OCI-LY3 (cell line): ENCODE measurements at regions not wholly inside any gene's neighbourhood (a gene's known extent, or its start where the extent isn't known, plus 50 kb on each side); places are given as distances from the start of the nearest gene placed in this dataset.

ENCODE experiments used
- H2AFZ ChIP-seq: fragments of 200-600, 300-600 bp; shearing (Covaris generic); 2 replicates; pipeline ENCODE4 v1.6.0; 2014; ENCODE audit warnings: antibody characterized with exemption, low read depth, low read length
- H3K27ac ChIP-seq: fragments of 200-600, 300-600 bp; sonication (generic); 2 replicates; pipeline ENCODE4 v1.5.1; 2014; ENCODE audit warnings: mild to moderate bottlenecking, low read length, moderate library complexity, mixed read lengths
- H3K27me3 ChIP-seq: fragments of 200-600, 300-600 bp; sonication (generic); 2 replicates; pipeline ENCODE4 v1.6.1; 2014; ENCODE audit warnings: low read depth, low read length, mixed read lengths
- H3K36me3 ChIP-seq: fragments of 200-600, 300-600 bp; sonication (generic); replicated peaks from 2 replicates; pipeline ENCODE3; 2014; ENCODE audit warnings: low read depth, low read length, mixed read lengths
- H3K4me1 ChIP-seq: fragments of 300-600, 200-600 bp; sonication (generic); 2 replicates; pipeline ENCODE4 v1.6.1; 2014; ENCODE audit warnings: low read length, mixed read lengths
- H3K4me2 ChIP-seq: fragments of 200-600, 300-600 bp; sonication (generic); 2 replicates; pipeline ENCODE4 v1.6.1; 2014; ENCODE audit warnings: low read length, mixed read lengths
- H3K4me3 ChIP-seq: fragments of 300-600, 200-600 bp; sonication (generic); 2 replicates; pipeline ENCODE4 v1.5.1; 2014; ENCODE audit warnings: antibody characterized with exemption, mild to moderate bottlenecking, low read length, moderate library complexity
- H3K79me2 ChIP-seq: fragments of 300-600, 200-600 bp; shearing (Covaris generic); 2 replicates; pipeline ENCODE4 v1.6.1; 2014; ENCODE audit warnings: mild to moderate bottlenecking, low read length, mixed read lengths
- H3K9ac ChIP-seq: fragments of 300-600, 200-600 bp; shearing (Covaris generic); 2 replicates; pipeline ENCODE4 v1.6.0; 2014; ENCODE audit warnings: mild to moderate bottlenecking, low read length, moderate library complexity
- H3K9me3 ChIP-seq: fragments of 200-600, 300-600 bp; shearing (Covaris generic); 2 replicates; pipeline ENCODE4 v1.6.1; 2014; ENCODE audit warnings: low read length, mixed read lengths; ENCODE audit not compliant: insufficient read depth
- H4K20me1 ChIP-seq: fragments of 200-600, 300-600 bp; sonication (generic); 2 replicates; pipeline ENCODE4 v1.6.1; 2016; ENCODE audit warnings: low read length, mixed read lengths; ENCODE audit not compliant: insufficient read depth
- EZH2phosphoT487 ChIP-seq: fragments of 200-600 bp; shearing (Covaris generic); IDR thresholded peaks from 2 replicates; pipeline ENCODE4 v1.6.1; 2018; ENCODE audit warnings: antibody characterized with exemption, mixed run types, low read depth
- TF ChIP-seq, protein P1 (sequence below): fragments of 200-600, 300-600 bp; sonication (generic); IDR thresholded peaks from 2 replicates; pipeline ENCODE4 v1.5.1; 2014; ENCODE audit warnings: antibody characterized with exemption, low read length, low read depth

DNA sequence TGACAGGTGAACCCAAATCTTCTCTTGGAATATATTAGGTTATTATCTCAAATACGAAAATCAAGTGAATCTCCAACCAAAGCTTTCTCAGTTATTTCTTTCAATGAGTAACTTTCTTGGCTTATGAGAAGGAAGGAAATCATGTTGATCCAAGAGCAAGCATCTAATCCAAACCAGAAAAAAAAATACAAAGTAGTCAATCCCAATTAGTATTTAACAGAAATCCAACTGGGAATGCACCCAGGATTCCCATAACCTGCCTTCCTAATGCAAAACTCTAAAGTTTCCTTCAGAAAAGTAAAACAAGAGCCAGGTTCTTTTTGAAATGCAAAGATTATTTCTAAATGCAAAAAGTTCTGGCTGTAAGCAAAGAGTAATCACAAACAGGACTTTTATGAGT lies 289.3 kb downstream of the SHOX2 start:
- Histone ChIP-seq H2AFZ (no peak overlapping the region), H3K4me1 (no peaks in the 10 kb centered on the region), H3K36me3 (no peaks in the 10 kb centered on the region), H3K9ac (no peak overlapping the region), H3K27me3 (no peaks in the 10 kb centered on the region), H3K9me3 (no peaks in the 10 kb centered on the region), H4K20me1 (no peaks in the 10 kb centered on the region), H3K79me2 (no peaks in the 10 kb centered on the region), H3K27ac (no peak overlapping the region), H3K4me2 (no peak overlapping the region), H3K4me3 (no peak overlapping the region)
- no peak for TF ChIP-seq EZH2phosphoT487
- TF ChIP-seq, protein P1, sequence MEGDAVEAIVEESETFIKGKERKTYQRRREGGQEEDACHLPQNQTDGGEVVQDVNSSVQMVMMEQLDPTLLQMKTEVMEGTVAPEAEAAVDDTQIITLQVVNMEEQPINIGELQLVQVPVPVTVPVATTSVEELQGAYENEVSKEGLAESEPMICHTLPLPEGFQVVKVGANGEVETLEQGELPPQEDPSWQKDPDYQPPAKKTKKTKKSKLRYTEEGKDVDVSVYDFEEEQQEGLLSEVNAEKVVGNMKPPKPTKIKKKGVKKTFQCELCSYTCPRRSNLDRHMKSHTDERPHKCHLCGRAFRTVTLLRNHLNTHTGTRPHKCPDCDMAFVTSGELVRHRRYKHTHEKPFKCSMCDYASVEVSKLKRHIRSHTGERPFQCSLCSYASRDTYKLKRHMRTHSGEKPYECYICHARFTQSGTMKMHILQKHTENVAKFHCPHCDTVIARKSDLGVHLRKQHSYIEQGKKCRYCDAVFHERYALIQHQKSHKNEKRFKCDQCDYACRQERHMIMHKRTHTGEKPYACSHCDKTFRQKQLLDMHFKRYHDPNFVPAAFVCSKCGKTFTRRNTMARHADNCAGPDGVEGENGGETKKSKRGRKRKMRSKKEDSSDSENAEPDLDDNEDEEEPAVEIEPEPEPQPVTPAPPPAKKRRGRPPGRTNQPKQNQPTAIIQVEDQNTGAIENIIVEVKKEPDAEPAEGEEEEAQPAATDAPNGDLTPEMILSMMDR: no peak

DNA sequence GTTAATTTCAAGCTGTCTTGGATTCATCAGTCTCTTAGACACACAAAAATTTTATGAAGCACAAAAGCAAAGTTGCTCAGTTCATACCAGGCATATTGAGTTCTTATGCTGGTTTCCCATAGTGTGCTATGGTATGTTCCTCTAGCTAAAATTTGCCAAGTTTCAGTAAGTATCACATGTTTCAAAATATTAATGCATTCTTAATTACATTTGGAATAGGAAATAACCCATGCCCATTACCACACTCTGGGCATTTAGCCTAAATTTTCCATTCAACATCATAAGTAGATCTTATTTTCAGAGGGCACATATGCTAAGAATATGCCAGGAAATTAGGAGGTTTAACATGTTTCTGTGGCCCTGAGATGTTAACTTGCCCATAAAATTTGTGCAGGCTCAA lies 289.9 kb downstream of the SHOX2 start:
- no peaks in the 10 kb centered on the region for H3K9me3 ChIP-seq
- no peaks in the 10 kb centered on the region for H3K4me1 ChIP-seq
- no peak for TF ChIP-seq EZH2phosphoT487
- TF ChIP-seq, protein P1: no peak
- H3K27me3 ChIP-seq: no peaks in the 10 kb centered on the region
- no peaks in the 10 kb centered on the region for H4K20me1 ChIP-seq
- no peak overlapping the region for H3K4me2 ChIP-seq
- no peak overlapping the region for H2AFZ ChIP-seq
- H3K27ac ChIP-seq: no peak overlapping the region
- no peak overlapping the region for H3K4me3 ChIP-seq
- H3K79me2 ChIP-seq: no peaks in the 10 kb centered on the region
- H3K36me3 ChIP-seq: no peaks in the 10 kb centered on the region
- H3K9ac ChIP-seq: no peak overlapping the region

DNA sequence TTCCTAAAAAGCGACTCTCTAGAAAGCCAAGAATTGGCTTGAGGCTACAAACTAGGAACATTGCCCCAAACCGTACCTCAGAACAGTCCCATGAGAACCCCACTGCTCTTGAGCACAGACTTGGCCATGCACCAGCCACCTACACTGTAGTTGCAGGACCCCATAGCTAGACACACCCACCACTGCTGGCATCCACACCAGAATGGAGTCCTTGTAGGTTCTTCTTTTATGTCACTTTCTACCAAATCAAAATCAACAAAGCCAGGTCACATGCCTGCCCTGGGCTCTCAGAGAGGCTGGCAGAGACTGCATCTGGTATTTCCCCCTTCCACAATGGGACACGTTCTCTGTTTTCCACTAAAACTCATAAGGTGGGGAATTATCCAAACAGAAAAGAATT lies 290.5 kb downstream of the SHOX2 start:
- Histone ChIP-seq H3K9ac (no peak overlapping the region), H3K79me2 (no peaks in the 10 kb centered on the region), H4K20me1 (no peaks in the 10 kb centered on the region), H3K9me3 (no peaks in the 10 kb centered on the region), H3K27ac (no peak overlapping the region), H3K4me1 (peaks cover 2% of the 10 kb centered on the region; the same call in 1 of the 2 replicates), H3K4me2 (no peak overlapping the region), H2AFZ (no peak overlapping the region), H3K27me3 (no peaks in the 10 kb centered on the region), H3K36me3 (no peaks in the 10 kb centered on the region), H3K4me3 (no peak overlapping the region)
- TF ChIP-seq EZH2phosphoT487: no peak
- TF ChIP-seq, protein P1: no peak

DNA sequence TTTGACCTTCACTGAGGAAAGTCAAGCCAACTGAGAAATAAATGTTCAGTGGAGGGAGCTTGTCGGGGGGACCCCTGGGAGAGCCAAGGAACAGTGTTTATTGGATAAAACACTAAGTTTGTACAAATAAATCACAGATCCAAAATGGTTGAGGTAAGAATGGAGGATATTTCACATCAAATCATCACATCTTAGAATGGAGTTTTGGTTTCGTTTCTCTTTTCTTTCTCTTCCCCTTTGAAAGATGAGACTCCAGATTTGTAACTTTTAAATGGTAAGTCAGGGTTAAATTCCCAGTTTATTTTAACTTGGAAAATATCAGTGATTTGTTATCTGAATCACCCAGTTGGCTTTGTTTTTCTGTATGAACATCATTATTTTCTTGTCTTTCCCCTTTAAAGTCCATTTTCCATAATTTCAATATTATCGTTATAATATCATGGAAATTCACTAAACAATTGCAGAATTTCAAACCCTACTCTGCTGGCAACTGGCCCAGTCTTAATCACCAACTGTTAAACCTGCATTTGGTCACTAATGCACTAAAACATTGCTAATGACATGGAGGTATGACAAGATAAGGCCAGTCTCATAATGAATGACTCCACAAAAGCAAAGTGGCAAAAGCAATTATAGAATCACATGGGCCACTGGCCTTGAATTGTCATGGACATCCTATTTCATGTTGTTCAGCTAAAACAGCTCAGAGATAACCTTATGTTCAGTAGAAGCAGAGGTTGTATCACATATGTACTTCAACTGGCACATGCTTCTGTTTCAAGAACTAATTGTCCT lies 295.1 kb downstream of the SHOX2 start:
- H3K9me3 ChIP-seq: no peaks in the 10 kb centered on the region
- no peaks in the 10 kb centered on the region for H3K79me2 ChIP-seq
- H3K9ac ChIP-seq: no peak overlapping the region
- H3K4me3 ChIP-seq: no peak overlapping the region
- TF ChIP-seq, protein P1: no peak
- TF ChIP-seq EZH2phosphoT487: no peak
- no peaks in the 10 kb centered on the region for H3K36me3 ChIP-seq
- no peak overlapping the region for H2AFZ ChIP-seq
- no peaks in the 10 kb centered on the region for H3K27me3 ChIP-seq
- peaks cover 2% of the 10 kb centered on the region; the same call in 1 of the 2 replicates for H3K4me1 ChIP-seq
- no peak overlapping the region for H3K4me2 ChIP-seq
- no peak overlapping the region for H3K27ac ChIP-seq
- no peaks in the 10 kb centered on the region for H4K20me1 ChIP-seq
